K562 (cell line): ENCODE measurements at regions not wholly inside any gene's neighbourhood (a gene's known extent, or its start where the extent isn't known, plus 50 kb on each side); places are given as distances from the start of the nearest gene placed in this dataset.

ENCODE experiments used
- ARID2 ChIP-seq: fragments of 450-650 bp; IDR thresholded peaks from 2 replicates; pipeline ENCODE4 v1.6.1; 2017; ENCODE audit warnings: antibody characterized with exemption, mild to moderate bottlenecking
- ETS2 ChIP-seq: IDR thresholded peaks from 2 replicates; pipeline ENCODE4 v1.6.1; 2016; ENCODE audit warnings: borderline replicate concordance, missing genetic modification characterization, mild to moderate bottlenecking, moderate library complexity, missing compliant biosample characterization; ENCODE audit not compliant: poor library complexity, severe bottlenecking
- GTF2F1 ChIP-seq: IDR thresholded peaks from 2 replicates; pipeline ENCODE4 v1.6.1; 2011; ENCODE audit warnings: low read depth, low read length, improper control_type of control experiment
- KDM2B ChIP-seq: fragments of 250-450 bp; sonication (Bioruptor Pico); IDR thresholded peaks from 2 replicates; pipeline ENCODE4 v1.8.0; 2021; ENCODE audit warnings: mild to moderate bottlenecking, moderate library complexity
- PHF21A ChIP-seq: fragments of 450-650 bp; IDR thresholded peaks from 2 replicates; pipeline ENCODE4 v1.6.1; 2017; ENCODE audit warnings: low read depth, borderline replicate concordance
- PRMT5 ChIP-seq: sonication (generic); formaldehyde crosslinking; IDR thresholded peaks from 2 replicates; pipeline ENCODE4 v1.5.0; 2020; ENCODE audit warnings: missing genetic modification reagents
- SP1 ChIP-seq: sonication (generic); formaldehyde crosslinking; IDR thresholded peaks from 2 replicates; pipeline ENCODE4 v1.8.1; 2022; ENCODE audit warnings: mild to moderate bottlenecking, missing genetic modification reagents
- ZNF232 ChIP-seq: sonication (generic); formaldehyde crosslinking; IDR thresholded peaks from 2 replicates; pipeline ENCODE4 v1.8.0; 2022; ENCODE audit warnings: mild to moderate bottlenecking, missing genetic modification reagents
- ZNF512 ChIP-seq: IDR thresholded peaks from 2 replicates; pipeline ENCODE4 v1.6.1; 2016; ENCODE audit warnings: missing genetic modification characterization, missing compliant biosample characterization
- TF ChIP-seq, protein P1 (sequence below), 3 experiments: IDR thresholded peaks in 2 of 3; conservative IDR thresholded peaks in 1 of 3; 2 replicates each; pipeline ENCODE4 v1.5.1; 2011 to 2012; ENCODE audit warnings: low read length in 3 of 3, mild to moderate bottlenecking in 3 of 3, control low read depth in 2 of 3, improper control_type of control experiment in 1 of 3, inconsistent platforms in 1 of 3, low read depth in 1 of 3, mixed read lengths in 1 of 3, moderate library complexity in 1 of 3; ENCODE audit not compliant: insufficient read depth in 2 of 3
- TF ChIP-seq, protein P2 (sequence below): fragments of 250-450 bp; sonication (Bioruptor Pico); IDR thresholded peaks from 2 replicates; pipeline ENCODE4 v1.4.0; 2020

DNA sequence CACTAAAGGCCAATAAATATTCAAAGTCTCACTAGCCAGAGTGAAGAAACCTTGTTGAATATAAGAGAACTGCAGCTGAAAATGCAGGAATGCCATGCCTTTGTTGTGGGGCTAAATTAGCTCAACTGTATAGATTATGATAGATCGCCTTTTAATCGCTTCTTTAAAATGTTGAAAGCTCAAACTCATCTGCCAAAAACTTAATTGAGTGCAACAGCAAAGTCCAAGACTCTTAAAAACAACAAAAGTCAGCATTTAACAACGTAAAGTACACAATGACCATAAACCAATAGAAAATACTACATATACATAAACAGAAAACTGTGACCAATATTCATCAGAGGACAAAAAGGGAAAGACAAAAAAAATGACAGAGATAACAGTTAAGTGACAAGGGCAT lies 585.0 kb upstream of the CDH6 start:
- TF ChIP-seq, protein P1, sequence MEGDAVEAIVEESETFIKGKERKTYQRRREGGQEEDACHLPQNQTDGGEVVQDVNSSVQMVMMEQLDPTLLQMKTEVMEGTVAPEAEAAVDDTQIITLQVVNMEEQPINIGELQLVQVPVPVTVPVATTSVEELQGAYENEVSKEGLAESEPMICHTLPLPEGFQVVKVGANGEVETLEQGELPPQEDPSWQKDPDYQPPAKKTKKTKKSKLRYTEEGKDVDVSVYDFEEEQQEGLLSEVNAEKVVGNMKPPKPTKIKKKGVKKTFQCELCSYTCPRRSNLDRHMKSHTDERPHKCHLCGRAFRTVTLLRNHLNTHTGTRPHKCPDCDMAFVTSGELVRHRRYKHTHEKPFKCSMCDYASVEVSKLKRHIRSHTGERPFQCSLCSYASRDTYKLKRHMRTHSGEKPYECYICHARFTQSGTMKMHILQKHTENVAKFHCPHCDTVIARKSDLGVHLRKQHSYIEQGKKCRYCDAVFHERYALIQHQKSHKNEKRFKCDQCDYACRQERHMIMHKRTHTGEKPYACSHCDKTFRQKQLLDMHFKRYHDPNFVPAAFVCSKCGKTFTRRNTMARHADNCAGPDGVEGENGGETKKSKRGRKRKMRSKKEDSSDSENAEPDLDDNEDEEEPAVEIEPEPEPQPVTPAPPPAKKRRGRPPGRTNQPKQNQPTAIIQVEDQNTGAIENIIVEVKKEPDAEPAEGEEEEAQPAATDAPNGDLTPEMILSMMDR (IDR thresholded peaks at IDR 0.05 in 2 of 3, conservative IDR thresholded peaks at IDR 0.05 in 1 of 3; ENCODE audit: insufficient read depth in 2 of 3, low read depth in 1 of 3, low read length in 3 of 3), result no peak
- TF ChIP-seq ZNF232 (CRISPR knock-in tag) (no peak), PHF21A (no peak), ARID2 (no peak), GTF2F1 (no peak), ETS2 (tag) (no peak), PRMT5 (CRISPR knock-in tag) (no peak), KDM2B (no peak), SP1 (no peak), ZNF512 (tag) (no peak)
- TF ChIP-seq, protein P2, sequence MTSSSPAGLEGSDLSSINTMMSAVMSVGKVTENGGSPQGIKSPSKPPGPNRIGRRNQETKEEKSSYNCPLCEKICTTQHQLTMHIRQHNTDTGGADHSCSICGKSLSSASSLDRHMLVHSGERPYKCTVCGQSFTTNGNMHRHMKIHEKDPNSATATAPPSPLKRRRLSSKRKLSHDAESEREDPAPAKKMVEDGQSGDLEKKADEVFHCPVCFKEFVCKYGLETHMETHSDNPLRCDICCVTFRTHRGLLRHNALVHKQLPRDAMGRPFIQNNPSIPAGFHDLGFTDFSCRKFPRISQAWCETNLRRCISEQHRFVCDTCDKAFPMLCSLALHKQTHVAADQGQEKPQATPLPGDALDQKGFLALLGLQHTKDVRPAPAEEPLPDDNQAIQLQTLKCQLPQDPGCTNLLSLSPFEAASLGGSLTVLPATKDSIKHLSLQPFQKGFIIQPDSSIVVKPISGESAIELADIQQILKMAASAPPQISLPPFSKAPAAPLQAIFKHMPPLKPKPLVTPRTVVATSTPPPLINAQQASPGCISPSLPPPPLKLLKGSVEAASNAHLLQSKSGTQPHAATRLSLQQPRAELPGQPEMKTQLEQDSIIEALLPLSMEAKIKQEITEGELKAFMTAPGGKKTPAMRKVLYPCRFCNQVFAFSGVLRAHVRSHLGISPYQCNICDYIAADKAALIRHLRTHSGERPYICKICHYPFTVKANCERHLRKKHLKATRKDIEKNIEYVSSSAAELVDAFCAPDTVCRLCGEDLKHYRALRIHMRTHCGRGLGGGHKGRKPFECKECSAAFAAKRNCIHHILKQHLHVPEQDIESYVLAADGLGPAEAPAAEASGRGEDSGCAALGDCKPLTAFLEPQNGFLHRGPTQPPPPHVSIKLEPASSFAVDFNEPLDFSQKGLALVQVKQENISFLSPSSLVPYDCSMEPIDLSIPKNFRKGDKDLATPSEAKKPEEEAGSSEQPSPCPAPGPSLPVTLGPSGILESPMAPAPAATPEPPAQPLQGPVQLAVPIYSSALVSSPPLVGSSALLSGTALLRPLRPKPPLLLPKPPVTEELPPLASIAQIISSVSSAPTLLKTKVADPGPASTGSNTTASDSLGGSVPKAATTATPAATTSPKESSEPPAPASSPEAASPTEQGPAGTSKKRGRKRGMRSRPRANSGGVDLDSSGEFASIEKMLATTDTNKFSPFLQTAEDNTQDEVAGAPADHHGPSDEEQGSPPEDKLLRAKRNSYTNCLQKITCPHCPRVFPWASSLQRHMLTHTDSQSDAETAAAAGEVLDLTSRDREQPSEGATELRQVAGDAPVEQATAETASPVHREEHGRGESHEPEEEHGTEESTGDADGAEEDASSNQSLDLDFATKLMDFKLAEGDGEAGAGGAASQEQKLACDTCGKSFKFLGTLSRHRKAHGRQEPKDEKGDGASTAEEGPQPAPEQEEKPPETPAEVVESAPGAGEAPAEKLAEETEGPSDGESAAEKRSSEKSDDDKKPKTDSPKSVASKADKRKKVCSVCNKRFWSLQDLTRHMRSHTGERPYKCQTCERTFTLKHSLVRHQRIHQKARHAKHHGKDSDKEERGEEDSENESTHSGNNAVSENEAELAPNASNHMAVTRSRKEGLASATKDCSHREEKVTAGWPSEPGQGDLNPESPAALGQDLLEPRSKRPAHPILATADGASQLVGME, result no peak
